ENCODE measurements at regions not wholly inside any gene's neighbourhood (a gene's known extent, or its start where the extent isn't known, plus 50 kb on each side); places are given as distances from the start of the nearest gene placed in this dataset.
A peak's percentile ranks its signal among the peaks of the same experiment; 100 is the strongest.

GRCh38 chr13:63684822-63685221 is 2269.2 kb upstream of the PCDH20 start:
- no peak overlapping the region for H2BK15ac ChIP-seq (replicated peaks; ENCODE audit: low read depth)
- H3K27ac ChIP-seq (ENCODE audit: low read depth, low read length): no peak overlapping the region
- H2AK5ac ChIP-seq (ENCODE audit: low read length): no peak overlapping the region
- no peak overlapping the region for H2BK5ac ChIP-seq (ENCODE audit: low read length)
- H3K18ac ChIP-seq (ENCODE audit: low read length): no peak overlapping the region
- no peak overlapping the region for H2BK120ac ChIP-seq (ENCODE audit: low read depth, low read length)
- no peak overlapping the region for H3K4me2 ChIP-seq (ENCODE audit: low read length)
- DNase-seq: no peak
- H3K9ac ChIP-seq (ENCODE audit: low read length): no peak overlapping the region
- no peaks in the 10 kb centered on the region for H3K36me3 ChIP-seq (ENCODE audit: control insufficient read depth, insufficient read depth, low read length)
- no peak overlapping the region for H3K23ac ChIP-seq (ENCODE audit: low read length)
- H3K79me1 ChIP-seq (ENCODE audit: low read length): no peaks in the 10 kb centered on the region
- H3K56ac ChIP-seq (ENCODE audit: low read length): no peak overlapping the region
- H4K8ac ChIP-seq (ENCODE audit: low read depth, low read length): no peak overlapping the region
- H3K27me3 ChIP-seq (ENCODE audit: insufficient read depth, low read length, poor library complexity): no peaks in the 10 kb centered on the region
- no peak overlapping the region for H3K4ac ChIP-seq (ENCODE audit: low read depth, low read length)
- peaks cover 2% of the 10 kb centered on the region for H3K4me1 ChIP-seq (ENCODE audit: control insufficient read depth, low read depth, low read length)
- H3K4me3 ChIP-seq (ENCODE audit: low read length): no peak overlapping the region
- no peak overlapping the region for H4K5ac ChIP-seq (ENCODE audit: low read length)
- no peaks in the 10 kb centered on the region for H3K79me2 ChIP-seq (ENCODE audit: control insufficient read depth, insufficient read depth, low read length)

GRCh38 chr13:63680704-63681103 is 2265.1 kb upstream of the PCDH20 start:
- no peaks in the 10 kb centered on the region for H3K27me3 ChIP-seq (ENCODE audit: insufficient read depth, low read length, poor library complexity)
- no peak overlapping the region for H4K5ac ChIP-seq (ENCODE audit: low read length)
- H4K8ac ChIP-seq (ENCODE audit: low read depth, low read length): no peak overlapping the region
- H3K56ac ChIP-seq (ENCODE audit: low read length): no peak overlapping the region
- no peak overlapping the region for H2BK5ac ChIP-seq (ENCODE audit: low read length)
- H2AK5ac ChIP-seq (ENCODE audit: low read length): no peak overlapping the region
- peak; percentile 39 for DNase-seq
- H3K36me3 ChIP-seq (ENCODE audit: control insufficient read depth, insufficient read depth, low read length): no peaks in the 10 kb centered on the region
- no peak overlapping the region for H3K23ac ChIP-seq (ENCODE audit: low read length)
- no peaks in the 10 kb centered on the region for H3K79me1 ChIP-seq (ENCODE audit: low read length)
- H3K4me3 ChIP-seq (ENCODE audit: low read length): no peak overlapping the region
- H3K79me2 ChIP-seq (ENCODE audit: control insufficient read depth, insufficient read depth, low read length): no peaks in the 10 kb centered on the region
- no peak overlapping the region for H3K4ac ChIP-seq (ENCODE audit: low read depth, low read length)
- no CpG with 5 or more reads among the region's 1 CpG for WGBS (ENCODE audit: extremely low coverage, insufficient coverage, low lambda C conversion rate)
- H3K27ac ChIP-seq (ENCODE audit: low read depth, low read length): no peak overlapping the region
- H3K9ac ChIP-seq (ENCODE audit: low read length): no peak overlapping the region
- H3K4me2 ChIP-seq (ENCODE audit: low read length): no peak overlapping the region
- H3K4me1 ChIP-seq (ENCODE audit: control insufficient read depth, low read depth, low read length): peaks cover 2% of the 10 kb centered on the region
- no peak overlapping the region for H3K18ac ChIP-seq (ENCODE audit: low read length)
- H2BK15ac ChIP-seq (replicated peaks; ENCODE audit: low read depth): no peak overlapping the region
- H2BK120ac ChIP-seq (ENCODE audit: low read depth, low read length): no peak overlapping the region

- H2BK5ac ChIP-seq (ENCODE audit: low read length): no peak overlapping the region
- no peak overlapping the region for H4K8ac ChIP-seq (ENCODE audit: low read depth, low read length)
- no peaks in the 10 kb centered on the region for H3K27me3 ChIP-seq (ENCODE audit: insufficient read depth, low read length, poor library complexity)
- no peak overlapping the region for H4K5ac ChIP-seq (ENCODE audit: low read length)
- no peak overlapping the region for H3K56ac ChIP-seq (ENCODE audit: low read length)
- no peak overlapping the region for H3K4me2 ChIP-seq (ENCODE audit: low read length)
- no peak overlapping the region for H2AK5ac ChIP-seq (ENCODE audit: low read length)
- H2BK120ac ChIP-seq (ENCODE audit: low read depth, low read length): no peak overlapping the region
- H3K4ac ChIP-seq (ENCODE audit: low read depth, low read length): no peak overlapping the region
- H3K4me3 ChIP-seq (ENCODE audit: low read length): no peak overlapping the region
- no peak overlapping the region for H2BK15ac ChIP-seq (replicated peaks; ENCODE audit: low read depth)
- H3K18ac ChIP-seq (ENCODE audit: low read length): no peak overlapping the region
- H3K23ac ChIP-seq (ENCODE audit: low read length): no peak overlapping the region
- DNase-seq: no peak
- no peaks in the 10 kb centered on the region for H3K36me3 ChIP-seq (ENCODE audit: control insufficient read depth, insufficient read depth, low read length)
- no peaks in the 10 kb centered on the region for H3K79me2 ChIP-seq (ENCODE audit: control insufficient read depth, insufficient read depth, low read length)
- H3K4me1 ChIP-seq (ENCODE audit: control insufficient read depth, low read depth, low read length): no peaks in the 10 kb centered on the region
- H3K9ac ChIP-seq (ENCODE audit: low read length): no peak overlapping the region
- no peak overlapping the region for H3K27ac ChIP-seq (ENCODE audit: low read depth, low read length)
- no peaks in the 10 kb centered on the region for H3K79me1 ChIP-seq (ENCODE audit: low read length)
Measured at GRCh38 chr13:63671296-63671695, 2255.6 kb upstream of the PCDH20 start.

GRCh38 chr13:63651394-63651793 is 2235.7 kb upstream of the PCDH20 start:
- no peaks in the 10 kb centered on the region for H3K4me1 ChIP-seq (ENCODE audit: control insufficient read depth, low read depth, low read length)

GRCh38 chr13:63643543-63643942 is 2227.9 kb upstream of the PCDH20 start:
- no peak overlapping the region for H2BK15ac ChIP-seq (replicated peaks; ENCODE audit: low read depth)
- no peaks in the 10 kb centered on the region for H3K36me3 ChIP-seq (ENCODE audit: control insufficient read depth, insufficient read depth, low read length)
- no peak overlapping the region for H2BK120ac ChIP-seq (ENCODE audit: low read depth, low read length)
- no peaks in the 10 kb centered on the region for H3K79me1 ChIP-seq (ENCODE audit: low read length)
- DNase-seq: no peak
- H3K4me2 ChIP-seq (ENCODE audit: low read length): no peak overlapping the region
- no peaks in the 10 kb centered on the region for H3K4me1 ChIP-seq (ENCODE audit: control insufficient read depth, low read depth, low read length)
- no peak overlapping the region for H3K23ac ChIP-seq (ENCODE audit: low read length)
- no peak overlapping the region for H3K56ac ChIP-seq (ENCODE audit: low read length)
- no peak overlapping the region for H4K5ac ChIP-seq (ENCODE audit: low read length)
- no peak overlapping the region for H3K9ac ChIP-seq (ENCODE audit: low read length)
- no peak overlapping the region for H3K4ac ChIP-seq (ENCODE audit: low read depth, low read length)
- no CpG with 5 or more reads among the region's 1 CpG for WGBS (ENCODE audit: extremely low coverage, insufficient coverage, low lambda C conversion rate)
- no peak overlapping the region for H2BK5ac ChIP-seq (ENCODE audit: low read length)
- no peak overlapping the region for H4K8ac ChIP-seq (ENCODE audit: low read depth, low read length)
- H3K27ac ChIP-seq (ENCODE audit: low read depth, low read length): no peak overlapping the region
- no peak overlapping the region for H3K4me3 ChIP-seq (ENCODE audit: low read length)
- no peak overlapping the region for H2AK5ac ChIP-seq (ENCODE audit: low read length)
- H3K79me2 ChIP-seq (ENCODE audit: control insufficient read depth, insufficient read depth, low read length): no peaks in the 10 kb centered on the region
- no peak overlapping the region for H3K18ac ChIP-seq (ENCODE audit: low read length)
- no peaks in the 10 kb centered on the region for H3K27me3 ChIP-seq (ENCODE audit: insufficient read depth, low read length, poor library complexity)

More at GRCh38 chr13:63651394-63651793, 2235.7 kb upstream of the PCDH20 start:
- H3K27ac ChIP-seq (ENCODE audit: low read depth, low read length): no peak overlapping the region
- H3K27me3 ChIP-seq (ENCODE audit: insufficient read depth, low read length, poor library complexity): no peaks in the 10 kb centered on the region
- H3K79me1 ChIP-seq (ENCODE audit: low read length): no peaks in the 10 kb centered on the region
- no peak overlapping the region for H3K9ac ChIP-seq (ENCODE audit: low read length)
- no peak overlapping the region for H3K23ac ChIP-seq (ENCODE audit: low read length)
- H2BK120ac ChIP-seq (ENCODE audit: low read depth, low read length): no peak overlapping the region
- H2BK5ac ChIP-seq (ENCODE audit: low read length): no peak overlapping the region
- H3K4me2 ChIP-seq (ENCODE audit: low read length): no peak overlapping the region
- no peak overlapping the region for H2BK15ac ChIP-seq (replicated peaks; ENCODE audit: low read depth)
- no CpG with 5 or more reads among the region's 1 CpG for WGBS (ENCODE audit: extremely low coverage, insufficient coverage, low lambda C conversion rate)
- no peak for DNase-seq
- no peak overlapping the region for H3K4ac ChIP-seq (ENCODE audit: low read depth, low read length)
- no peak overlapping the region for H3K18ac ChIP-seq (ENCODE audit: low read length)
- no peak overlapping the region for H2AK5ac ChIP-seq (ENCODE audit: low read length)
- H4K5ac ChIP-seq (ENCODE audit: low read length): no peak overlapping the region
- H3K79me2 ChIP-seq (ENCODE audit: control insufficient read depth, insufficient read depth, low read length): no peaks in the 10 kb centered on the region
- H4K8ac ChIP-seq (ENCODE audit: low read depth, low read length): no peak overlapping the region
- H3K56ac ChIP-seq (ENCODE audit: low read length): no peak overlapping the region
- H3K4me3 ChIP-seq (ENCODE audit: low read length): no peak overlapping the region
- H3K36me3 ChIP-seq (ENCODE audit: control insufficient read depth, insufficient read depth, low read length): no peaks in the 10 kb centered on the region

- no peaks in the 10 kb centered on the region for H3K27me3 ChIP-seq (ENCODE audit: insufficient read depth, low read length, poor library complexity)
- no peak overlapping the region for H3K4me2 ChIP-seq (ENCODE audit: low read length)
- peak; percentile 14 for DNase-seq
- H3K4ac ChIP-seq (ENCODE audit: low read depth, low read length): no peak overlapping the region
- no peak overlapping the region for H4K8ac ChIP-seq (ENCODE audit: low read depth, low read length)
- no peaks in the 10 kb centered on the region for H3K79me1 ChIP-seq (ENCODE audit: low read length)
- H3K18ac ChIP-seq (ENCODE audit: low read length): no peak overlapping the region
- no peaks in the 10 kb centered on the region for H3K79me2 ChIP-seq (ENCODE audit: control insufficient read depth, insufficient read depth, low read length)
- H2BK5ac ChIP-seq (ENCODE audit: low read length): no peak overlapping the region
- no peak overlapping the region for H2BK15ac ChIP-seq (replicated peaks; ENCODE audit: low read depth)
- H4K5ac ChIP-seq (ENCODE audit: low read length): no peak overlapping the region
- H3K56ac ChIP-seq (ENCODE audit: low read length): no peak overlapping the region
- H3K4me1 ChIP-seq (ENCODE audit: control insufficient read depth, low read depth, low read length): no peaks in the 10 kb centered on the region
- H3K9ac ChIP-seq (ENCODE audit: low read length): no peak overlapping the region
- H3K36me3 ChIP-seq (ENCODE audit: control insufficient read depth, insufficient read depth, low read length): no peaks in the 10 kb centered on the region
- H3K23ac ChIP-seq (ENCODE audit: low read length): no peak overlapping the region
- WGBS (ENCODE audit: extremely low coverage, insufficient coverage, low lambda C conversion rate): no CpG with 5 or more reads among the region's 6 CpGs
- no peak overlapping the region for H2AK5ac ChIP-seq (ENCODE audit: low read length)
- no peak overlapping the region for H3K27ac ChIP-seq (ENCODE audit: low read depth, low read length)
- H3K4me3 ChIP-seq (ENCODE audit: low read length): no peak overlapping the region
- no peak overlapping the region for H2BK120ac ChIP-seq (ENCODE audit: low read depth, low read length)
Measured at GRCh38 chr13:63636316-63636993, 2220.8 kb upstream of the PCDH20 start.
